ENCODE measurements at regions not wholly inside any gene's neighbourhood (a gene's known extent, or its start where the extent isn't known, plus 50 kb on each side); places are given as distances from the start of the nearest gene placed in this dataset.

DNA sequence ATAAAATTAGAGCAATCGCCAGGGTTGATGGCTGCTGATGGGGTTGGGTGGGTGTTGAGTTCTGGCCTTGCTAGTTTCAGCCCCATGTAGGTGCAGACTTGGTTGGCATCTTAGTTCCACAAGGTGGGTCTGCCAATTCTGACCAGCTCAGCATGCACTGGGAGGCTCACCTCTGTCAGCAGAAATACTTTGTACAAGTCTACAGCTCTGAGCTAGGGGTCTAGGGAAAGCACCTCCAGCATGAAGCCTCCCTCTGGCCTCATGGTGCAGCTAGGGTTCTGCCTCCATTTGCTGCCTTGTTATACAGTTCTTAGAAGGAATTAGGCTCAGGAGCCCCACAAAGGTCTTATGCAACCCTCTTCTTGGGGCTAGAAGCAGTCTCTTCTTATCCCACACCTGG, 278.9 kb upstream of the HDAC4 start:
- DNase-seq = no peak
- H3K27me3 Mint-ChIP-seq (ENCODE audit: insufficient read depth) = peaks cover 12% of the 10 kb centered on the region; the same call in 1 of the 2 replicates
- H3K27ac Mint-ChIP-seq = no peak overlapping the region
- peaks cover 57% of the 10 kb centered on the region for H3K9me3 Mint-ChIP-seq
- no peak overlapping the region for H3K4me3 Mint-ChIP-seq
- peaks cover 8% of the 10 kb centered on the region for H3K36me3 Mint-ChIP-seq (ENCODE audit: low read depth)
- TF ChIP-seq, protein P1, sequence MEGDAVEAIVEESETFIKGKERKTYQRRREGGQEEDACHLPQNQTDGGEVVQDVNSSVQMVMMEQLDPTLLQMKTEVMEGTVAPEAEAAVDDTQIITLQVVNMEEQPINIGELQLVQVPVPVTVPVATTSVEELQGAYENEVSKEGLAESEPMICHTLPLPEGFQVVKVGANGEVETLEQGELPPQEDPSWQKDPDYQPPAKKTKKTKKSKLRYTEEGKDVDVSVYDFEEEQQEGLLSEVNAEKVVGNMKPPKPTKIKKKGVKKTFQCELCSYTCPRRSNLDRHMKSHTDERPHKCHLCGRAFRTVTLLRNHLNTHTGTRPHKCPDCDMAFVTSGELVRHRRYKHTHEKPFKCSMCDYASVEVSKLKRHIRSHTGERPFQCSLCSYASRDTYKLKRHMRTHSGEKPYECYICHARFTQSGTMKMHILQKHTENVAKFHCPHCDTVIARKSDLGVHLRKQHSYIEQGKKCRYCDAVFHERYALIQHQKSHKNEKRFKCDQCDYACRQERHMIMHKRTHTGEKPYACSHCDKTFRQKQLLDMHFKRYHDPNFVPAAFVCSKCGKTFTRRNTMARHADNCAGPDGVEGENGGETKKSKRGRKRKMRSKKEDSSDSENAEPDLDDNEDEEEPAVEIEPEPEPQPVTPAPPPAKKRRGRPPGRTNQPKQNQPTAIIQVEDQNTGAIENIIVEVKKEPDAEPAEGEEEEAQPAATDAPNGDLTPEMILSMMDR (IDR thresholded peaks at IDR 0.05) = no peak
- H3K4me1 Mint-ChIP-seq (ENCODE audit: low read depth) = no peaks in the 10 kb centered on the region

DNA sequence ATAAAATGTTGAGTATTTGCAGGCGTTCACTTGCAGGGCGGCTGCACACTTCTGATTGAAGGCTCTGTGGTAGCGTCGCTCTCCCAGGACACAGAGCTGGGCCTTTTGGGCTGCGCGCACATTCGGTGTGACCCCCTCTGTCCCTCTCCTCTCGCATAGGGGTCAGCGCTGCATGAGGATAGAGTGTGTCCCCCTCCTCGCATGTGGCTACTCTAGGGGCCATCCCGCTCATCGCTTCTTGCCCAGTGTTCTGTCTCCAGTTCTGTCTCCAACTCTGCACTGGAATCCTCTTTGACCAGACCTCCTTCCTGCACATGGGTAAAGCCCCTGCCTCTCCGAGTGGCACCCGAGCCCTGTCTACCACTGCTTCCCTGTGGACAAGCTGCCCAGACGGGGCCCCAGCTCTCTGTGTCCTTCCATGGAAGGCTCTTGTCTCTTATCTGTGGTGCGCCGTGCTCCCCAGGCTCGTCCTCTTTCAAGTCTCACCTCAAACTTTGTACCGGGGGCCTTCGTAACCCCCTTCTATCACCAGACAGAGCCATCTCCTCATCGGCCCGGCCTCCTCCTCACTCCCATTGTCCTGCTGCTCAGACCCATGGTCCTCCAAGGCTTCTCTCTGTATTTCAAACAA, 278.0 kb upstream of the HDAC4 start:
- H3K4me1 Mint-ChIP-seq (ENCODE audit: low read depth) = no peaks in the 10 kb centered on the region

DNA sequence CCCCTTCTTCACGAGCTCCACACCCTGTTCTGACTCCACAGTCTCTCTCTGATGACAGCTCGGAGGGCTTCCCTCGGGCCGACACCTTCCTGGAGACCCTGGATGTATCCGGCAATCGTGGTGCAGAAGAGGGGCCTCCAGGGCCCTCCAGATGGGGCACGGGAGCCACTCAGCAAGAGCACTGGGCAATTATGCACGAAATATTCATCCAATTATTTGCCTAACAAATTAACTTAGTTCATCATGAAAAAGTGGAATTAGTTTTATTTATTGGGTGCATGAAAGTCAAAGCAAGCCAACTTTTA, 277.3 kb upstream of the HDAC4 start:
- Mint-ChIP-seq H3K9me3 (peaks cover 57% of the 10 kb centered on the region), H3K27me3 (ENCODE audit: insufficient read depth) (peaks cover 3% of the 10 kb centered on the region; the same call in 1 of the 2 replicates), H3K27ac (no peak overlapping the region), H3K4me1 (ENCODE audit: low read depth) (no peaks in the 10 kb centered on the region), H3K4me3 (no peak overlapping the region), H3K36me3 (ENCODE audit: low read depth) (peaks cover 8% of the 10 kb centered on the region)
- TF ChIP-seq, protein P1 (IDR thresholded peaks at IDR 0.05) = no peak
- no peak for DNase-seq

More for the DNA sequence above, 278.0 kb upstream of the HDAC4 start:
- Mint-ChIP-seq H3K27ac (no peak overlapping the region), H3K9me3 (peaks cover 57% of the 10 kb centered on the region), H3K36me3 (ENCODE audit: low read depth) (peaks cover 8% of the 10 kb centered on the region), H3K4me3 (no peak overlapping the region), H3K27me3 (ENCODE audit: insufficient read depth) (peaks cover 4% of the 10 kb centered on the region; the same call in 1 of the 2 replicates)
- DNase-seq = no peak
- TF ChIP-seq, protein P1 (IDR thresholded peaks at IDR 0.05) = no peak

DNA sequence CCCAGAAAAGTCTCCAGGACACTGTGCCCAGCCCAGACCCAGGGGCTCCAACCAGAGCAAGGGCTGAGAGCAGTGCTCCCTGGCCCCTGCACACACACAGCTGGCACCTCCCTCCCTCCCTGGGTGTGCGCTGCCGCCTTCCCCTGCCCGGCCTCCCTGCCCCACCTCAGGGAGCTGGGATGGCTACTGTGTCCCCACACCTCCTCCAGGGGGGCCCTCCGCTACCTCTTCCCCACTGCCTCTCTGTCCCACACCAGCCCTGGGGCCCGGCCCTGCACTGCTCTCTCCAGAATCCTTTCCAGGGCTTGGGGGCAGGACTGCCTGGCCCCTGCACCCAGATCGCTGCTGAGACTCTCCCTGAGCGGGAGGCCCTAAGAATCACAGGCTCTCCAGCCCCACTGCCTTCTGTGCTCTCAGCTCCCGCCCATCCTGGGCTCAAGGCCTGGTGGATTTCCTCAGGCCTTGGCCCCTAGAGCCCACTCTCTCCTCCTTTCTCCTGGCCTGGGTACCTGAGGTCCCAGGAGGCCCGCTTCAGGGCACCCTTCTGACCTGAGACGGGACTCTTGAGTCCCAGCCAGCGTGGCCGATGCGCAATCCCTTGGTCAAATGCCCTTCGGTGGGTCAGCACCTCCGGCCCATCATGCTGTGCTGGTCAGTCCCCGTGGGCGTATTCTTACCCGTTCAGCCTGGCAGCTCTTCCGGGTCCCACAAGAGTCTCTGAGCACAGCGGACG, 276.8 kb upstream of the HDAC4 start:
- H3K36me3 Mint-ChIP-seq (ENCODE audit: low read depth) = peaks cover 5% of the 10 kb centered on the region
- H3K9me3 Mint-ChIP-seq = peaks cover 54% of the 10 kb centered on the region
- TF ChIP-seq, protein P1 (IDR thresholded peaks at IDR 0.05) = no peak
- no peak overlapping the region for H3K27ac Mint-ChIP-seq
- H3K27me3 Mint-ChIP-seq (ENCODE audit: insufficient read depth) = peaks cover 3% of the 10 kb centered on the region; the same call in 1 of the 2 replicates
- no peaks in the 10 kb centered on the region for H3K4me1 Mint-ChIP-seq (ENCODE audit: low read depth)
- H3K4me3 Mint-ChIP-seq = no peak overlapping the region
- no peak for DNase-seq

DNA sequence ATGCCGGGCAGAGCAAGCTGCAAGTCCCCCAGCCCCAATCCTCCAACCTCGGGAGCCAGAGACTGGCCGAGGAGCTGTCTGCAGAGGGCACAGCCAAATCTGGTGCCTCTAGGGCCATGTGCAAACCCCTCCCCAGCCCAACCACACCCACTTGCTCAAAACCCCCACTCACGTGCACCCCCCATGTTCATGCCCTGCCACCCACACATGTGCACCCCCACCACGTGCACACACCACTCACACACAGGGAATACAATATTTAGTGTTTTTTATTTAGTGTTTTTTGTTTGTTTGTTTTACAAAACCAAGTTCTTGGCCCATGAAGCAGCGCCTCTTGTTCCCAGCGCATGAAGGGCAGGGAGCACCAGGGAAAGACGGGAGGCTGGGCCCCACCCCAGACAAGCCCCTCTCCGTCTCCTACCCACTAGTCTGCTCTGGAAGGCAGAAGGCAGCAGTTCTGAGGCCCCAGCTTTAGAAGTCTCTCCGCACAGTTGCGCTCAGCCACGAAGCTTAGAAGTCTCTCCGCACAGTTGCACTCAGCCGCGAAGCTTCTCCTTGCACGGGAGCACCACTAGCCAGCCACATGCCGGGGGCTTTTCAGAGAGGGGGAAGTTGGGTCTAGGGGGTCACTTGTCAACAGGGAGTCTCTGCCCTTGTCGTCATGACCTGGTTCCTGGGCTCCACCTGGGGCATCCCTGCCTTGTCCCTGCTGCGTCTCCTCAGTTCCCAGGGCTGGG, 276.1 kb upstream of the HDAC4 start:
- H3K4me3 Mint-ChIP-seq = no peak overlapping the region
- no peak for DNase-seq
- H3K27ac Mint-ChIP-seq = no peak overlapping the region
- H3K9me3 Mint-ChIP-seq = peaks cover 59% of the 10 kb centered on the region
- no peaks in the 10 kb centered on the region for H3K4me1 Mint-ChIP-seq (ENCODE audit: low read depth)
- TF ChIP-seq, protein P1 (IDR thresholded peaks at IDR 0.05) = no peak
- H3K36me3 Mint-ChIP-seq (ENCODE audit: low read depth) = peaks cover 5% of the 10 kb centered on the region
- peaks cover 3% of the 10 kb centered on the region; the same call in 1 of the 2 replicates for H3K27me3 Mint-ChIP-seq (ENCODE audit: insufficient read depth)

Measured in HFFc6 (cell line).